Right renal pelvis (tissue), 4 donors: ENCODE measurements at regions not wholly inside any gene's neighbourhood (a gene's known extent, or its start where the extent isn't known, plus 50 kb on each side); places are given as distances from the start of the nearest gene placed in this dataset.

Source experiments
- DNase-seq, 4 donors: peaks; one replicate each; pipeline ENCODE4 v3.0.0-alpha.2; 2013; ENCODE audit warnings: low read depth in 4 of 4, low spot score in 3 of 4, missing footprints in 1 of 4

GRCh38 chr1:233514946-233515391 lies 98.9 kb upstream of the KCNK1 start:
- no peak for DNase-seq

- DNase-seq, result no peak
Observed at GRCh38 chr1:233516732-233517131, 97.2 kb upstream of the KCNK1 start.

- peak in 1 of 4 donors; percentile 3 for DNase-seq
Observed at GRCh38 chr1:233518344-233518743, 95.6 kb upstream of the KCNK1 start.

- DNase-seq, result no peak
Observed at GRCh38 chr1:233520261-233521191, 93.4 kb upstream of the KCNK1 start.

- no peak for DNase-seq
Observed at GRCh38 chr1:233523047-233523446, 90.9 kb upstream of the KCNK1 start.

GRCh38 chr1:233527818-233528217 lies 86.1 kb upstream of the KCNK1 start:
- DNase-seq, result no peak

GRCh38 chr1:233530665-233531386 lies 83.1 kb upstream of the KCNK1 start:
- DNase-seq, result no peak

- DNase-seq, result no peak
Observed at GRCh38 chr1:233540816-233541215, 73.1 kb upstream of the KCNK1 start.

GRCh38 chr1:233543338-233544255 lies 70.3 kb upstream of the KCNK1 start:
- peak; percentile 5 to 10 (median 7) for DNase-seq

GRCh38 chr1:233544304-233544703 lies 69.6 kb upstream of the KCNK1 start:
- no peak for DNase-seq

- DNase-seq, result no peak
Observed at GRCh38 chr1:233547726-233548125, 66.2 kb upstream of the KCNK1 start.

GRCh38 chr1:233549404-233549803 lies 64.5 kb upstream of the KCNK1 start:
- DNase-seq, result no peak

GRCh38 chr1:233549917-233550316 lies 64.0 kb upstream of the KCNK1 start:
- DNase-seq, result no peak

GRCh38 chr1:233554037-233554436 lies 59.9 kb upstream of the KCNK1 start:
- no peak for DNase-seq

GRCh38 chr1:233561708-233562426 lies 52.0 kb upstream of the KCNK1 start:
- no peak for DNase-seq
